Tibial nerve (tissue), 3 donors: ENCODE measurements at regions not wholly inside any gene's neighbourhood (a gene's known extent, or its start where the extent isn't known, plus 50 kb on each side); places are given as distances from the start of the nearest gene placed in this dataset.

Experiments used
- POLR2A ChIP-seq, 2 donors: fragments of 450-650 bp; IDR thresholded peaks; one replicate each; pipeline ENCODE4 v1.6.1; 2017; ENCODE audit warnings: antibody characterized with exemption in 2 of 2, mild to moderate bottlenecking in 2 of 2, moderate library complexity in 2 of 2
- TF ChIP-seq, protein P1 (sequence below), 5 experiments: fragments of 200-600 bp in 3 of 5; fragments of 450-650 bp in 2 of 5; sonication (generic) in 3 of 5; IDR thresholded peaks; one replicate each; pipeline ENCODE4 v1.5.1; 2016 to 2019; ENCODE audit warnings: antibody characterized with exemption in 5 of 5, mild to moderate bottlenecking in 3 of 5, moderate library complexity in 2 of 5

DNA sequence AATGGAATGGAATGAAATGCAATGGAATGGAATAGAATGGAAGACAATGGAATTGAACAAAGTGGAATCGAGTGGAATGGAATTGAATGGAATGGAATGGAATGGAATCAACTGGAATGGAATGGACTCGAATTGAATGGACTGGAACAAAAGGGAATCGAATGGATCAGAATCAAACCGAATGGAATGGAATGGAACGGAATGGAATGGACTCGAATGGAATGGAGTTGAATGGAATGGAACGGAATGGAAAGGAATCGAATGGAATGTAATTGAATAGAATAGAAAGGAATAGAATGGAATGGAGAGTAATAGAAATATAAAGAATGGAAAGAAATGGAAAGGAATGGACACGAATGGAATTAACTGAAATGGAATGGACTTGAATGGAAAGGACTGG is 475.2 kb upstream of the WSB1 start:
- TF ChIP-seq, protein P1, sequence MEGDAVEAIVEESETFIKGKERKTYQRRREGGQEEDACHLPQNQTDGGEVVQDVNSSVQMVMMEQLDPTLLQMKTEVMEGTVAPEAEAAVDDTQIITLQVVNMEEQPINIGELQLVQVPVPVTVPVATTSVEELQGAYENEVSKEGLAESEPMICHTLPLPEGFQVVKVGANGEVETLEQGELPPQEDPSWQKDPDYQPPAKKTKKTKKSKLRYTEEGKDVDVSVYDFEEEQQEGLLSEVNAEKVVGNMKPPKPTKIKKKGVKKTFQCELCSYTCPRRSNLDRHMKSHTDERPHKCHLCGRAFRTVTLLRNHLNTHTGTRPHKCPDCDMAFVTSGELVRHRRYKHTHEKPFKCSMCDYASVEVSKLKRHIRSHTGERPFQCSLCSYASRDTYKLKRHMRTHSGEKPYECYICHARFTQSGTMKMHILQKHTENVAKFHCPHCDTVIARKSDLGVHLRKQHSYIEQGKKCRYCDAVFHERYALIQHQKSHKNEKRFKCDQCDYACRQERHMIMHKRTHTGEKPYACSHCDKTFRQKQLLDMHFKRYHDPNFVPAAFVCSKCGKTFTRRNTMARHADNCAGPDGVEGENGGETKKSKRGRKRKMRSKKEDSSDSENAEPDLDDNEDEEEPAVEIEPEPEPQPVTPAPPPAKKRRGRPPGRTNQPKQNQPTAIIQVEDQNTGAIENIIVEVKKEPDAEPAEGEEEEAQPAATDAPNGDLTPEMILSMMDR (IDR thresholded peaks at IDR 0.05) = no peak
- TF ChIP-seq POLR2A (IDR thresholded peaks at IDR 0.05) = no peak
